HEK293 (cell line): ENCODE measurements at regions not wholly inside any gene's neighbourhood (a gene's known extent, or its start where the extent isn't known, plus 50 kb on each side); places are given as distances from the start of the nearest gene placed in this dataset.

Experiments
- CTCF ChIP-seq: fragments of 450-650 bp; formaldehyde crosslinking; IDR thresholded peaks from 2 replicates; pipeline ENCODE4 v1.5.1; 2016; ENCODE audit warnings: missing biosample characterization, missing genetic modification characterization
- TCF7L2 ChIP-seq: IDR thresholded peaks from 2 replicates; pipeline ENCODE4 v1.6.1; 2011; ENCODE audit warnings: low read depth, mild to moderate bottlenecking, inconsistent platforms, low read length, moderate library complexity, borderline replicate concordance
- YY1 ChIP-seq: fragments of 450-650 bp; formaldehyde crosslinking; IDR thresholded peaks from 2 replicates; pipeline ENCODE4 v1.5.1; 2018; ENCODE audit warnings: missing biosample characterization, missing genetic modification characterization
- ZBTB21 ChIP-seq: fragments of 450-650 bp; formaldehyde crosslinking; IDR thresholded peaks from 2 replicates; pipeline ENCODE4 v1.5.1; 2017; ENCODE audit warnings: missing biosample characterization, missing genetic modification characterization
- ZNF211 ChIP-seq: fragments of 450-650 bp; formaldehyde crosslinking; IDR thresholded peaks from 2 replicates; pipeline ENCODE4 v1.5.1; 2016; ENCODE audit warnings: low read depth, missing biosample characterization, missing genetic modification characterization
- ZNF274 ChIP-seq, 2 experiments: fragments of 200-500 bp in 1 of 2; fragments of 450-650 bp in 1 of 2; sonication (Bioruptor generic) in 1 of 2; formaldehyde crosslinking in 1 of 2; IDR thresholded peaks; 2 replicates each; pipeline versions ENCODE4 v1.5.1 to v1.6.1; 2014 to 2016; ENCODE audit warnings: borderline replicate concordance in 1 of 2, inconsistent platforms in 1 of 2, low read length in 1 of 2, missing biosample characterization in 1 of 2, missing genetic modification characterization in 1 of 2
- ZNF707 ChIP-seq: fragments of 450-650 bp; formaldehyde crosslinking; IDR thresholded peaks from 2 replicates; pipeline ENCODE4 v1.5.1; 2016; ENCODE audit warnings: missing biosample characterization, missing genetic modification characterization

GRCh38 chr11:128405112-128405511 is 182.2 kb downstream of the ETS1 start:
- TF ChIP-seq CTCF (tag by site-specific recombination) = no peak
- no peak for TF ChIP-seq YY1 (tag by site-specific recombination)
- no peak for TF ChIP-seq TCF7L2
- no peak for TF ChIP-seq ZBTB21
- TF ChIP-seq ZNF211 = no peak
- no peak for TF ChIP-seq ZNF274 (IDR thresholded peaks at IDR 0.05; ENCODE audit: low read length)
- no peak for TF ChIP-seq ZNF274 (tag by site-specific recombination; IDR thresholded peaks at IDR 0.05; ENCODE audit: borderline replicate concordance)
- TF ChIP-seq ZNF707 (tag by site-specific recombination) = no peak
